Tibial artery (tissue), 4 donors: ENCODE measurements at regions not wholly inside any gene's neighbourhood (a gene's known extent, or its start where the extent isn't known, plus 50 kb on each side); places are given as distances from the start of the nearest gene placed in this dataset.
"Not testable (repeated sequence)": the region's sequence is repeated elsewhere in the genome, so short reads cannot be mapped to it uniquely, and the experiment has no call there.

ENCODE experiments used
- DNase-seq, 2 donors: peaks; one replicate each; pipeline ENCODE4 v3.0.0-alpha.2; 2019
- H3K27ac ChIP-seq, 2 donors: fragments of 200-600 bp; sonication (generic) in 1 of 2; 1 replicate in 1 of 2; 2 replicates in 1 of 2; pipeline ENCODE4 v1.5.1; 2018 to 2019; ENCODE audit warnings: mild to moderate bottlenecking in 1 of 2
- H3K27me3 ChIP-seq, 2 donors: fragments of 200-600 bp; sonication (generic) in 1 of 2; one replicate each; pipeline versions ENCODE4 v1.5.1 to v1.6.0; 2016 to 2019
- H3K36me3 ChIP-seq, 3 donors: fragments of 200-600 bp; sonication (generic) in 2 of 3; one replicate each; pipeline ENCODE4 v1.5.1; 2016 to 2019; ENCODE audit warnings: mild to moderate bottlenecking in 2 of 3
- H3K4me1 ChIP-seq, 4 donors: fragments of 200-600 bp; sonication (generic) in 2 of 4; 1 replicate in 3 of 4; 2 replicates in 1 of 4; pipeline ENCODE4 v1.5.1; 2016 to 2019
- H3K4me3 ChIP-seq, 2 donors: fragments of 200-600 bp; sonication (generic) in 1 of 2; 1 replicate in 1 of 2; 2 replicates in 1 of 2; pipeline ENCODE4 v1.5.1; 2018 to 2019; ENCODE audit warnings: mild to moderate bottlenecking in 2 of 2
- H3K9me3 ChIP-seq, 3 donors: fragments of 200-600 bp; sonication (generic) in 1 of 3; one replicate each; pipeline ENCODE4 v1.5.1; 2016 to 2019
- intact Hi-C: fragments of 100-400 bp; cut with DNase I; formaldehyde crosslinking; loops from one replicate; pipeline ENCODE4 v1.15.0; 2023; ENCODE audit warnings: low total_unique reads
- TF ChIP-seq, protein P1 (sequence below), 2 experiments: fragments of 200-600 bp in 1 of 2; fragments of 450-650 bp in 1 of 2; IDR thresholded peaks; one replicate each; pipeline ENCODE4 v1.5.1; 2017 to 2019; ENCODE audit warnings: antibody characterized with exemption in 2 of 2, mild to moderate bottlenecking in 1 of 2, moderate library complexity in 1 of 2

DNA sequence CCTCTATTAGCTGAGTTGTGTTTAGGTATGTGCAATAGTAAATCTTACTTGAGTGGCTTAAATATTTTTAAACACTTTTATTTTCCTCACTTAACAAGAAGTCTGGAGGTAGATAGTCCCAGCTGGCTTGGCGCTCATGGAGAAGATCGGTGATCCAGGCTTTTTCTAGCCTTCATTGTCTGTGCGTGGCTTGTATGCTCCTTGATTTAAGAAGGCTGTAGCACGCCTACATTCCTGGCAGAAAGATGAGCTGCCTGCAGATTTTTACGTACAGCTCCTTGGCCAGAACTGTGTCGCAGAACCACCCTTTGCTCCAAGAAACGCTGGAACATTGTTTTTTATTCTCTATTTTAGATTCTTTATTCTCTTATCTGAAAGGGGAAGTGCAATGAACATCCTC is 284.1 kb downstream of the KIF20B start:
- no peak overlapping the region for H3K27ac ChIP-seq
- no peak overlapping the region for H3K4me3 ChIP-seq
- no peaks in the 10 kb centered on the region for H3K9me3 ChIP-seq
- intact Hi-C loops: no loop called here
- DNase-seq: no peak
- TF ChIP-seq, protein P1, sequence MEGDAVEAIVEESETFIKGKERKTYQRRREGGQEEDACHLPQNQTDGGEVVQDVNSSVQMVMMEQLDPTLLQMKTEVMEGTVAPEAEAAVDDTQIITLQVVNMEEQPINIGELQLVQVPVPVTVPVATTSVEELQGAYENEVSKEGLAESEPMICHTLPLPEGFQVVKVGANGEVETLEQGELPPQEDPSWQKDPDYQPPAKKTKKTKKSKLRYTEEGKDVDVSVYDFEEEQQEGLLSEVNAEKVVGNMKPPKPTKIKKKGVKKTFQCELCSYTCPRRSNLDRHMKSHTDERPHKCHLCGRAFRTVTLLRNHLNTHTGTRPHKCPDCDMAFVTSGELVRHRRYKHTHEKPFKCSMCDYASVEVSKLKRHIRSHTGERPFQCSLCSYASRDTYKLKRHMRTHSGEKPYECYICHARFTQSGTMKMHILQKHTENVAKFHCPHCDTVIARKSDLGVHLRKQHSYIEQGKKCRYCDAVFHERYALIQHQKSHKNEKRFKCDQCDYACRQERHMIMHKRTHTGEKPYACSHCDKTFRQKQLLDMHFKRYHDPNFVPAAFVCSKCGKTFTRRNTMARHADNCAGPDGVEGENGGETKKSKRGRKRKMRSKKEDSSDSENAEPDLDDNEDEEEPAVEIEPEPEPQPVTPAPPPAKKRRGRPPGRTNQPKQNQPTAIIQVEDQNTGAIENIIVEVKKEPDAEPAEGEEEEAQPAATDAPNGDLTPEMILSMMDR (IDR thresholded peaks at IDR 0.05): no peak
- no peaks in the 10 kb centered on the region for H3K4me1 ChIP-seq
- no peaks in the 10 kb centered on the region for H3K36me3 ChIP-seq
- no peaks in the 10 kb centered on the region for H3K27me3 ChIP-seq

- H3K4me1 ChIP-seq, H3K36me3 ChIP-seq, intact Hi-C loops: not testable (repeated sequence)
Observed at GRCh38 chr10:89988361-89988760, 287.0 kb downstream of the KIF20B start.

DNA sequence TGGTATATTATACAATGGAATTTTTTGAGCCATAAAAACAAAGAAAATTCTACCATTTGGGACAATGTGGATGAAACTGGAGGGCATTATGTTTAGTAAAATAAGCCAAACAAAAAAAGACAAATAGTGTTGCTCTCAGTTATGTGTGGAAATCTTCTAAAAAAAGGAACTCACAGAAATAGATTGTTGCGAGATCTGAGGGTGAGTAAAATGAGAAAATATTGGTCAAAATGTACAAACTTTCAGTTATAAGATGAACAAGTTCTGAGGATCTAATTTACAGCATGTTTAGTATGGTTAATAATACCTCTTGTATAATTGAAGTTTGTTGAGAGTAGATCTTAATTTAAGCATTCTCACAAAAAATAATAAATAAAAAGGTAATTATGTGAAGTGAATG is 291.2 kb downstream of the KIF20B start:
- TF ChIP-seq, protein P1 (IDR thresholded peaks at IDR 0.05): no peak
- no peaks in the 10 kb centered on the region for H3K4me1 ChIP-seq
- no peaks in the 10 kb centered on the region for H3K27me3 ChIP-seq
- intact Hi-C loops: no loop called here
- no peaks in the 10 kb centered on the region for H3K9me3 ChIP-seq
- no peak overlapping the region for H3K27ac ChIP-seq
- no peak for DNase-seq
- H3K4me3 ChIP-seq: no peak overlapping the region
- no peaks in the 10 kb centered on the region for H3K36me3 ChIP-seq

More at GRCh38 chr10:89988361-89988760, 287.0 kb downstream of the KIF20B start:
- not testable (repeated sequence) for DNase-seq, H3K4me3 ChIP-seq, H3K27ac ChIP-seq, H3K27me3 ChIP-seq, H3K9me3 ChIP-seq

GRCh38 chr10:90007226-90007625 is 305.8 kb downstream of the KIF20B start:
- no peak for DNase-seq
- Histone ChIP-seq H3K4me3 (no peak overlapping the region), H3K9me3 (no peaks in the 10 kb centered on the region), H3K4me1 (no peaks in the 10 kb centered on the region), H3K27ac (no peak overlapping the region), H3K27me3 (no peaks in the 10 kb centered on the region), H3K36me3 (no peaks in the 10 kb centered on the region)
- TF ChIP-seq, protein P1 (IDR thresholded peaks at IDR 0.05): no peak
- intact Hi-C loops: no loop called here

- intact Hi-C loops, H3K36me3 ChIP-seq, H3K4me3 ChIP-seq, H3K9me3 ChIP-seq, DNase-seq, H3K27ac ChIP-seq, H3K27me3 ChIP-seq, H3K4me1 ChIP-seq: not testable (repeated sequence)
Observed at GRCh38 chr10:90011281-90011680, 309.9 kb downstream of the KIF20B start.

GRCh38 chr10:90018819-90019218 is 317.4 kb downstream of the KIF20B start:
- Histone ChIP-seq H3K27ac (no peak overlapping the region), H3K4me3 (no peak overlapping the region), H3K9me3 (no peaks in the 10 kb centered on the region), H3K4me1 (peaks cover 0 to 2% (median 0%) of the 10 kb centered on the region in 4 donors), H3K36me3 (no peaks in the 10 kb centered on the region), H3K27me3 (no peaks in the 10 kb centered on the region)
- intact Hi-C loops: no loop called here
- no peak for DNase-seq
- TF ChIP-seq, protein P1 (IDR thresholded peaks at IDR 0.05): no peak

DNA sequence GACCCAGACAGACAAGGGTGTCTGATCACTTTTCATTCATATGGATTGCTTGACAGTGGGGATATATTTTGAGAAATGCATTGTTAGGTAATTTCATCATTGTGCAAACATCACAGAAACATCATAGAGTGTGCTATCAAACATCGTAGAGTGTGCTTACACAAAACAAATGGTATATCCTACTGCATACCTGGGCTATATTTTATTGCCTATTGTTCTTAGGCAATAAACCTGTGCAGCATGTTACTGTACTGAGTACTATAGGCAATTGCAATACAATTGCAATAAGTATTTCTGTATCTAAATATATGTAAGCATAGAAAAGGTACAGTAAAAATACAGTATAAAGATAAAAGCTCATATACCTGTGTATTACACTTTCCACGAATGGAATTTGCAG is 319.1 kb downstream of the KIF20B start:
- H3K4me3 ChIP-seq: no peak overlapping the region
- no peak for DNase-seq
- no peaks in the 10 kb centered on the region for H3K27me3 ChIP-seq
- no peak overlapping the region for H3K27ac ChIP-seq
- H3K36me3 ChIP-seq: no peaks in the 10 kb centered on the region
- H3K4me1 ChIP-seq: peaks cover 0 to 5% (median 0%) of the 10 kb centered on the region in 4 donors
- intact Hi-C loops: no loop called here
- H3K9me3 ChIP-seq: no peaks in the 10 kb centered on the region
- TF ChIP-seq, protein P1 (IDR thresholded peaks at IDR 0.05): no peak
